BJ (cell line): ENCODE measurements at regions not wholly inside any gene's neighbourhood (a gene's known extent, or its start where the extent isn't known, plus 50 kb on each side); places are given as distances from the start of the nearest gene placed in this dataset.

Source experiments
- CTCF ChIA-PET: fragments of 350-600 bp; formaldehyde crosslinking; extraction: SDS; loops from one replicate; lab custom pipeline; 2021; ENCODE audit warnings: antibody characterized with exemption, inconsistent platforms; lab: Yijun Ruan, JAX
- POLR2A ChIA-PET: fragments of 300-600 bp; sonication (Branson Sonifier 250); formaldehyde crosslinking; extraction: SDS; loops from one replicate; lab custom pipeline; 2021; ENCODE audit warnings: antibody characterized with exemption; lab: Charles Lee
- DNase-seq: peaks from one replicate; pipeline ENCODE4 v3.0.0-alpha.2; 2011; ENCODE audit warnings: low read depth
- H3K27me3 ChIP-seq: 2 replicates; pipeline ENCODE4 v1.6.0; 2011; ENCODE audit warnings: low read length; ENCODE audit not compliant: control insufficient read depth, insufficient read depth
- H3K36me3 ChIP-seq: 2 replicates; pipeline ENCODE4 v1.5.1; 2011; ENCODE audit warnings: low read length; ENCODE audit not compliant: control insufficient read depth, insufficient read depth
- H3K4me3 ChIP-seq: 2 replicates; pipeline ENCODE4 v1.5.1; 2011; ENCODE audit warnings: low read depth, mild to moderate bottlenecking, control low read depth, low read length
- CTCF ChIP-seq: IDR thresholded peaks from 2 replicates; pipeline ENCODE4 v1.5.1; 2011; ENCODE audit warnings: low read depth, mild to moderate bottlenecking, control low read depth, inconsistent platforms, low read length, moderate library complexity; ENCODE audit not compliant: insufficient read depth

GRCh38 chr2:207321514-207321913 lies 155.8 kb upstream of the KLF7 start:
- POLR2A ChIA-PET: no interaction called here

DNA sequence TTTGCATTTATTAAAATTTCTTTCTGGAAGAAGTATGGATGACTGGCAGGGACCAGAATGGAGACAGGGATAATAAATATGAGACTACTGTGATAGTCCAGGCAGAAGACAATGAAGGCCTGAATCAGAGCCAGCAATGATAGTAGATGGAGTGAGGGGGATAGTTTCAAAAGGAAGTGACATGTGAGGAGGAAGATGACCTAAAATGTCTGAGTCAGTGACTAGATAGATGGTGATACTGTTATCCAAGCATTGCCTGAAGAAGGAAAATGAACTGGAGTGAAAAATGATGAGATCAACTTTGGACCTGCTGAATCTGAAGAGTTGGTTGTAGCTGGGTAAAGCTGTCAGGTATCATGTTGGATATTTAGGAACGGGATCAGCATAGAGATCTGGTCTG lies 158.3 kb upstream of the KLF7 start:
- POLR2A ChIA-PET: no interaction called here
- no peak for TF ChIP-seq CTCF
- no peak for DNase-seq
- no peaks in the 10 kb centered on the region for H3K36me3 ChIP-seq
- CTCF ChIA-PET: no interaction called here
- H3K4me3 ChIP-seq: no peak overlapping the region
- H3K27me3 ChIP-seq: no peaks in the 10 kb centered on the region

More at GRCh38 chr2:207321514-207321913, 155.8 kb upstream of the KLF7 start:
- Histone ChIP-seq H3K27me3 (no peaks in the 10 kb centered on the region), H3K36me3 (no peaks in the 10 kb centered on the region), H3K4me3 (no peak overlapping the region)
- TF ChIP-seq CTCF: no peak
- DNase-seq: no peak
- CTCF ChIA-PET: no interaction called here

DNA sequence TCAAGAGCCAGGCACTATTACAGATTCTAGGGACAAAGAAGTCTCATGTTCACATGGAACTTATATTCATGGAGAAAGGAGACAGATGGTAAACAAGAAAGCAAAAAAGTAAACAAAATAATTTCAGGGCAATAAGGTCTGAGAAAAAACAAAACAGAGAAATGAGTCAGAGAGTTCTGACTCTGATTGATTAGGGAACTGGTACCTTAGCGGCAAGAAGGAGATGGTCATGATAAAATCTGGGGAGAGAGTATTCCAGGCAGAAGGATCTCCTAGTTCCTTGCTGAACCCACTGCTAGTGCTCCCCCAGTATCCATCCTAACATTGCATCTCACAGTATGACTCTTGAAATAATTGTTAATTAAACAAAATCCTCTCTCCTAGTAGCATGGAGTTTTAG lies 161.8 kb upstream of the KLF7 start:
- CTCF ChIA-PET: no interaction called here
- TF ChIP-seq CTCF: no peak
- no peaks in the 10 kb centered on the region for H3K36me3 ChIP-seq
- H3K27me3 ChIP-seq: no peaks in the 10 kb centered on the region
- no peak overlapping the region for H3K4me3 ChIP-seq
- DNase-seq: no peak
- POLR2A ChIA-PET: no interaction called here

GRCh38 chr2:207328944-207329386 lies 163.2 kb upstream of the KLF7 start:
- CTCF ChIA-PET: no interaction called here
- no peak for DNase-seq
- Histone ChIP-seq H3K4me3 (no peak overlapping the region), H3K27me3 (no peaks in the 10 kb centered on the region), H3K36me3 (no peaks in the 10 kb centered on the region)
- POLR2A ChIA-PET: no interaction called here
- TF ChIP-seq CTCF: no peak

DNA sequence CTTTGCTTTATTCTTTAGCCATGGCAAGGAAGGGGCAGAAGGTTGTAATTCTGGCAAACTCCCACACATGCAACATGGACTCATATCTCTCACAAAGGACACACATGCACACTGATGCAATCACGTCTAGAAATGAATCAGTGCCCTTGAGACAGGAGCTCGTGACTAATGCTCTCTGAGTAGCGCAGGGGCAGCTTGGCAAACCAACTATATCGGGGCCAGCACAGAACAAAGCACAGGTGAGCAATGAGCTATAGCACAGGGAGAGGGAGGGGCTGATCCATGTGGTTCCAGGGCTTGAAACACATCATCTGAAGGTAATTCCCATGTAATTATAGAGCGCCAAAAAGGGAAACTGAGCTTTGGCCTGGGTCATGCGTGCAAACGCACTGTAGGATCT lies 165.2 kb upstream of the KLF7 start:
- no peak for TF ChIP-seq CTCF
- H3K4me3 ChIP-seq: no peak overlapping the region
- H3K36me3 ChIP-seq: no peaks in the 10 kb centered on the region
- ChIA-PET CTCF (interaction anchor here (1.7 kb wide), 1 partner anchor 15 kb away, joined by 3 read pairs; no protein-coding TSS in a partner anchor), POLR2A (no interaction called here)
- H3K27me3 ChIP-seq: no peaks in the 10 kb centered on the region
- DNase-seq: peak; percentile 88
